GM12872 (cell line): ENCODE measurements at regions not wholly inside any gene's neighbourhood (a gene's known extent, or its start where the extent isn't known, plus 50 kb on each side); places are given as distances from the start of the nearest gene placed in this dataset.

Experiments
- CTCF ChIP-seq: IDR thresholded peaks from 3 replicates; pipeline ENCODE4 v1.5.1; 2011; ENCODE audit warnings: low read depth, mild to moderate bottlenecking, low read length, moderate library complexity; ENCODE audit not compliant: insufficient read depth

GRCh38 chr2:180901331-180901730 is 79.1 kb upstream of the UBE2E3 start:
- no peak for TF ChIP-seq CTCF

GRCh38 chr2:180893752-180894151 is 86.7 kb upstream of the UBE2E3 start:
- no peak for TF ChIP-seq CTCF

GRCh38 chr2:180892091-180892490 is 88.3 kb upstream of the UBE2E3 start:
- TF ChIP-seq CTCF: no peak

GRCh38 chr2:180891360-180891759 is 89.0 kb upstream of the UBE2E3 start:
- no peak for TF ChIP-seq CTCF

GRCh38 chr2:180890781-180891180 is 89.6 kb upstream of the UBE2E3 start:
- TF ChIP-seq CTCF: no peak

GRCh38 chr2:180882959-180883358 is 97.4 kb upstream of the UBE2E3 start:
- no peak for TF ChIP-seq CTCF

GRCh38 chr2:180876506-180876905 is 103.9 kb upstream of the UBE2E3 start:
- no peak for TF ChIP-seq CTCF

GRCh38 chr2:180873219-180873618 is 107.2 kb upstream of the UBE2E3 start:
- TF ChIP-seq CTCF: no peak
